HEK293 (cell line): ENCODE measurements at regions not wholly inside any gene's neighbourhood (a gene's known extent, or its start where the extent isn't known, plus 50 kb on each side); places are given as distances from the start of the nearest gene placed in this dataset.

Experiments
- CTCF ChIA-PET: fragments of 350-600 bp; formaldehyde crosslinking; extraction: SDS; loops from one replicate; lab custom pipeline; 2021; ENCODE audit warnings: antibody characterized with exemption; lab: Yijun Ruan, JAX
- POLR2A ChIA-PET: fragments of 300-600 bp; formaldehyde crosslinking; extraction: SDS; loops from one replicate; lab custom pipeline; 2020; ENCODE audit warnings: antibody characterized with exemption, inconsistent platforms; lab: Yijun Ruan, JAX
- H3K27ac ChIP-seq: fragments of 200-500 bp; sonication (Bioruptor generic); 2 replicates; pipeline ENCODE4 v1.5.1; 2014; ENCODE audit warnings: low read depth, low read length, control low read depth, inconsistent platforms; ENCODE audit errors: extremely low read depth
- H3K36me3 ChIP-seq, 2 experiments: fragments of 200-500 bp in 1 of 2; sonication (Bioruptor generic) in 1 of 2; 1 replicate in 1 of 2; 2 replicates in 1 of 2; pipeline ENCODE4 v1.5.1; 2014 to 2017; ENCODE audit warnings: inconsistent platforms in 2 of 2, low read length in 2 of 2; ENCODE audit not compliant: control insufficient read depth in 2 of 2, insufficient read depth in 1 of 2
- H3K4me1 ChIP-seq: fragments of 200-500 bp; sonication (Bioruptor generic); 2 replicates; pipeline ENCODE4 v1.5.1; 2014; ENCODE audit warnings: mild to moderate bottlenecking, low read length, inconsistent platforms; ENCODE audit not compliant: control insufficient read depth, insufficient read depth
- H3K4me3 ChIP-seq: 2 replicates; pipeline ENCODE4 v1.5.1; 2011; ENCODE audit warnings: low read depth, mild to moderate bottlenecking, control low read depth, low read length, moderate library complexity
- H3K9me3 ChIP-seq: fragments of 200-500 bp; sonication (Bioruptor generic); 2 replicates; pipeline ENCODE4 v1.5.1; 2014; ENCODE audit warnings: low read depth, low read length, inconsistent platforms; ENCODE audit not compliant: control insufficient read depth, insufficient read depth
- IKZF3 ChIP-seq: fragments of 450-650 bp; IDR thresholded peaks from 2 replicates; pipeline ENCODE4 v1.5.0; 2018; ENCODE audit warnings: missing biosample characterization, mild to moderate bottlenecking, missing genetic modification characterization, moderate library complexity
- KLF17 ChIP-seq: fragments of 450-650 bp; formaldehyde crosslinking; IDR thresholded peaks from 2 replicates; pipeline ENCODE4 v1.5.1; 2016; ENCODE audit warnings: missing biosample characterization, missing genetic modification characterization
- SALL2 ChIP-seq: fragments of 450-650 bp; formaldehyde crosslinking; IDR thresholded peaks from 2 replicates; pipeline ENCODE4 v1.5.0; 2017; ENCODE audit warnings: missing biosample characterization, mild to moderate bottlenecking, missing genetic modification characterization, borderline replicate concordance
- YY2 ChIP-seq: fragments of 450-650 bp; formaldehyde crosslinking; IDR thresholded peaks from 2 replicates; pipeline ENCODE4 v1.5.1; 2016; ENCODE audit warnings: missing biosample characterization, missing genetic modification characterization
- ZBTB7A ChIP-seq: fragments of 450-650 bp; formaldehyde crosslinking; IDR thresholded peaks from 2 replicates; pipeline ENCODE4 v1.5.1; 2016; ENCODE audit warnings: low read depth, missing biosample characterization, missing genetic modification characterization
- ZNF10 ChIP-seq: fragments of 450-650 bp; formaldehyde crosslinking; IDR thresholded peaks from 2 replicates; pipeline ENCODE4 v1.5.1; 2017; ENCODE audit warnings: missing biosample characterization, missing genetic modification characterization
- ZNF157 ChIP-seq: fragments of 450-650 bp; formaldehyde crosslinking; IDR thresholded peaks from 2 replicates; pipeline ENCODE4 v1.5.1; 2016; ENCODE audit warnings: missing biosample characterization, missing genetic modification characterization
- ZNF211 ChIP-seq: fragments of 450-650 bp; formaldehyde crosslinking; IDR thresholded peaks from 2 replicates; pipeline ENCODE4 v1.5.1; 2016; ENCODE audit warnings: low read depth, missing biosample characterization, missing genetic modification characterization
- ZNF214 ChIP-seq: fragments of 450-650 bp; formaldehyde crosslinking; IDR thresholded peaks from 2 replicates; pipeline ENCODE4 v1.5.1; 2017; ENCODE audit warnings: missing biosample characterization, mild to moderate bottlenecking, missing genetic modification characterization, borderline replicate concordance
- ZNF24 ChIP-seq: fragments of 450-650 bp; formaldehyde crosslinking; IDR thresholded peaks from 2 replicates; pipeline ENCODE4 v1.5.1; 2016; ENCODE audit warnings: missing biosample characterization, missing genetic modification characterization
- ZNF266 ChIP-seq: fragments of 450-650 bp; formaldehyde crosslinking; IDR thresholded peaks from 2 replicates; pipeline ENCODE4 v1.5.1; 2016; ENCODE audit warnings: missing biosample characterization, missing genetic modification characterization, low read depth
- ZNF311 ChIP-seq: fragments of 450-650 bp; formaldehyde crosslinking; IDR thresholded peaks from 2 replicates; pipeline ENCODE4 v1.5.1; 2017; ENCODE audit warnings: missing biosample characterization, missing genetic modification characterization, borderline replicate concordance
- ZNF394 ChIP-seq: fragments of 450-650 bp; formaldehyde crosslinking; IDR thresholded peaks from 2 replicates; pipeline ENCODE4 v1.5.1; 2016; ENCODE audit warnings: missing biosample characterization, missing genetic modification characterization, mild to moderate bottlenecking, moderate library complexity, borderline replicate concordance
- ZNF423 ChIP-seq: fragments of 450-650 bp; formaldehyde crosslinking; IDR thresholded peaks from 2 replicates; pipeline ENCODE4 v1.5.1; 2016; ENCODE audit warnings: missing biosample characterization, missing genetic modification characterization
- ZNF518A ChIP-seq: fragments of 450-650 bp; formaldehyde crosslinking; conservative IDR thresholded peaks from 2 replicates; pipeline ENCODE4 v1.5.1; 2016; ENCODE audit warnings: low read depth, missing biosample characterization, missing genetic modification characterization
- ZNF623 ChIP-seq: fragments of 450-650 bp; formaldehyde crosslinking; IDR thresholded peaks from 2 replicates; pipeline ENCODE4 v1.5.1; 2016; ENCODE audit warnings: missing biosample characterization, missing genetic modification characterization
- ZNF629 ChIP-seq: fragments of 450-650 bp; formaldehyde crosslinking; IDR thresholded peaks from 2 replicates; pipeline ENCODE4 v1.5.1; 2017; ENCODE audit warnings: missing biosample characterization, missing genetic modification characterization
- ZNF704 ChIP-seq: fragments of 450-650 bp; formaldehyde crosslinking; IDR thresholded peaks from 2 replicates; pipeline ENCODE4 v1.5.1; 2016; ENCODE audit warnings: missing biosample characterization, missing genetic modification characterization
- ZNF707 ChIP-seq: fragments of 450-650 bp; formaldehyde crosslinking; IDR thresholded peaks from 2 replicates; pipeline ENCODE4 v1.5.1; 2016; ENCODE audit warnings: missing biosample characterization, missing genetic modification characterization
- ZNF768 ChIP-seq: fragments of 450-650 bp; formaldehyde crosslinking; IDR thresholded peaks from 2 replicates; pipeline ENCODE4 v1.5.1; 2018; ENCODE audit warnings: missing biosample characterization, mild to moderate bottlenecking, missing genetic modification characterization
- ZNF791 ChIP-seq: fragments of 450-650 bp; formaldehyde crosslinking; IDR thresholded peaks from 2 replicates; pipeline ENCODE4 v1.5.1; 2016; ENCODE audit warnings: missing biosample characterization, missing genetic modification characterization
- TF ChIP-seq, protein P1 (sequence below): sonication (generic); formaldehyde crosslinking; IDR thresholded peaks from 2 replicates; pipeline ENCODE4 v1.8.1; 2022; ENCODE audit warnings: mild to moderate bottlenecking, moderate library complexity, missing genetic modification reagents
- TF ChIP-seq, protein P2 (sequence below): fragments of 450-650 bp; formaldehyde crosslinking; IDR thresholded peaks from 2 replicates; pipeline ENCODE4 v1.5.1; 2017; ENCODE audit warnings: missing biosample characterization, missing genetic modification characterization

DNA sequence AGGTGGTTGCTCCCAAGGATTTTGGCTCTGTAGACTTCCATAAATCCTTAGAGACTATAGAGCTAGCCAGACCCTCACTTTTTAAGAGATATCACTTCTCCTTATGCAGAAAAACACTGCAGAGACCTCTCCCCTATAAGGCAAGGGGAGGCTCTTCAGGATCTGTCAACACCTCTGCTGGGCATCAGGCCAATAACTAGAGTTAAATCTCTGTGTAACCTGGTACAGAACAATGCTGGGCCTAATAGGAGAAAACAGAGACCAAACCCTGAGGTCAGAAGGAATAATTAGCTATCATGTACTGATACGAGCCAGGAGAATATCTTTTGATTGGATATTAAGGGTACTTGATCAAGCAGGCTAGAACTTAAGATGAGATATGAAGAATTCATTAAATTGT lies 358.5 kb downstream of the TBC1D4 start:
- ChIA-PET POLR2A (no interaction called here), CTCF (interaction anchor here (1.0 kb wide), 1 partner anchor 55 kb away, joined by 4 read pairs; no protein-coding TSS in a partner anchor)
- Histone ChIP-seq H3K27ac (no peak overlapping the region), H3K9me3 (no peaks in the 10 kb centered on the region), H3K36me3 (no peaks in the 10 kb centered on the region), H3K4me3 (no peak overlapping the region), H3K4me1 (no peaks in the 10 kb centered on the region)
- TF ChIP-seq KLF17 (tag by site-specific recombination) (no peak), ZNF629 (tag by site-specific recombination) (no peak), SALL2 (tag by site-specific recombination) (no peak), ZNF214 (no peak), ZNF24 (tag by site-specific recombination) (no peak)

DNA sequence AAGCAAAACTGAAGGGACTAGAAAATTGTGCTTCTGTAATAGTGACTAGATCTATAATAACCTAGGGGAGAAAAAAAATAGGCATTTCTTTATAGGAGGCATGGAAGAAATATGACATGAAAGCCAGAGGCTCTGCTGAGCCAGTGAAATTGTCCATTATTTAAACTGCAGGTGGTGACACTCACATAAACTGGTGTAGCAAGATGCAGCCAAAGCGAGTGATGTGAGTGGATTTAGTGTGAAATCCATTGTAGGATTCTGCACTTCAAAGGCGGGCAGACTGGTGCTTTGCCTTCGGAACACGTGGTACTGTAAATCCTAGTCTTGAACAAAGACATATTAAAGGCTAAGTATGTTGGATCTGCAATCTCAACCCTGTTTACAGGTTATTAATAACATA lies 361.9 kb downstream of the TBC1D4 start:
- CTCF ChIA-PET, result no interaction called here
- no peak overlapping the region for H3K27ac ChIP-seq

DNA sequence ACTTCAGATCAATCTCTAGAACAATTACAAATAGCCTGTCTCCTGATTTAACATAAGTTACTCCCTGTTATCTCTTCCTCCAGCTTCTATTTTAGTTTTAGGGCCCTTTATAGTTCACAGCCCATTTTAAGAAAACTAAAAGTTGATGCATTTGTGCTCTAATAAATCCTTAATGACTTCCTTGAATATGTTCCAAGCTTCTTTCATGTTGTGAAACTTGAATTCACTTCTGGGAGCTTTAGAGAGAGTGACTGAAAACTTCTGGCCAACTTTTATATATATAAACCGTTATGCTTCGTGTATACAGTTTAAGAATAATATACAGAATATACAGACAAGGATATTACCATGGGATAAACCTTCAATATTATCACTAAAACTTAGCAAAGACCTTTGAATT lies 366.8 kb downstream of the TBC1D4 start:
- POLR2A ChIA-PET, result no interaction called here
- Histone ChIP-seq H3K27ac (no peak overlapping the region), H3K9me3 (no peaks in the 10 kb centered on the region), H3K4me3 (no peak overlapping the region), H3K4me1 (no peaks in the 10 kb centered on the region), H3K36me3 (no peaks in the 10 kb centered on the region)
- TF ChIP-seq ZNF704 (tag by site-specific recombination) (no peak), ZNF311 (no peak), ZNF423 (tag by site-specific recombination) (no peak), ZBTB7A (no peak), ZNF10 (tag by site-specific recombination) (no peak), ZNF707 (tag by site-specific recombination) (no peak), IKZF3 (no peak), ZNF518A (tag by site-specific recombination) (no peak), ZNF768 (tag by site-specific recombination) (no peak), ZNF623 (no peak)
- TF ChIP-seq, protein P1, sequence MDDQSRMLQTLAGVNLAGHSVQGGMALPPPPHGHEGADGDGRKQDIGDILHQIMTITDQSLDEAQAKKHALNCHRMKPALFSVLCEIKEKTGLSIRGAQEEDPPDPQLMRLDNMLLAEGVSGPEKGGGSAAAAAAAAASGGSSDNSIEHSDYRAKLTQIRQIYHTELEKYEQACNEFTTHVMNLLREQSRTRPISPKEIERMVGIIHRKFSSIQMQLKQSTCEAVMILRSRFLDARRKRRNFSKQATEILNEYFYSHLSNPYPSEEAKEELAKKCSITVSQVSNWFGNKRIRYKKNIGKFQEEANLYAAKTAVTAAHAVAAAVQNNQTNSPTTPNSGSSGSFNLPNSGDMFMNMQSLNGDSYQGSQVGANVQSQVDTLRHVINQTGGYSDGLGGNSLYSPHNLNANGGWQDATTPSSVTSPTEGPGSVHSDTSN (CRISPR knock-in tag), result no peak
- CTCF ChIA-PET, result interaction anchor here (0.7 kb wide), 1 partner anchor 246 kb away, joined by 4 read pairs; no protein-coding TSS in a partner anchor

More for the DNA sequence above, 361.9 kb downstream of the TBC1D4 start:
- Histone ChIP-seq H3K36me3 (no peaks in the 10 kb centered on the region), H3K4me3 (no peak overlapping the region), H3K4me1 (no peaks in the 10 kb centered on the region), H3K9me3 (no peaks in the 10 kb centered on the region)
- TF ChIP-seq ZNF157 (tag by site-specific recombination) (no peak), ZNF791 (no peak), ZNF211 (tag by site-specific recombination) (no peak), ZNF266 (tag by site-specific recombination) (no peak), ZNF394 (tag by site-specific recombination) (no peak), YY2 (tag by site-specific recombination) (no peak), IKZF3 (no peak)
- TF ChIP-seq, protein P2, sequence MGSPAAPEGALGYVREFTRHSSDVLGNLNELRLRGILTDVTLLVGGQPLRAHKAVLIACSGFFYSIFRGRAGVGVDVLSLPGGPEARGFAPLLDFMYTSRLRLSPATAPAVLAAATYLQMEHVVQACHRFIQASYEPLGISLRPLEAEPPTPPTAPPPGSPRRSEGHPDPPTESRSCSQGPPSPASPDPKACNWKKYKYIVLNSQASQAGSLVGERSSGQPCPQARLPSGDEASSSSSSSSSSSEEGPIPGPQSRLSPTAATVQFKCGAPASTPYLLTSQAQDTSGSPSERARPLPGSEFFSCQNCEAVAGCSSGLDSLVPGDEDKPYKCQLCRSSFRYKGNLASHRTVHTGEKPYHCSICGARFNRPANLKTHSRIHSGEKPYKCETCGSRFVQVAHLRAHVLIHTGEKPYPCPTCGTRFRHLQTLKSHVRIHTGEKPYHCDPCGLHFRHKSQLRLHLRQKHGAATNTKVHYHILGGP (tag by site-specific recombination), result no peak
- POLR2A ChIA-PET, result no interaction called here
